DMS153 (cell line): ENCODE measurements at regions not wholly inside any gene's neighbourhood (a gene's known extent, or its start where the extent isn't known, plus 50 kb on each side); places are given as distances from the start of the nearest gene placed in this dataset.

Source experiments
- DNase-seq: peaks from one replicate; lab custom pipeline; 2025; lab: John Stamatoyannopoulos, UW

- DNase-seq, result no peak
Measured at GRCh38 chr12:105847068-105847467, 291.7 kb downstream of the NUAK1 start.

GRCh38 chr12:105848286-105848685 lies 290.5 kb downstream of the NUAK1 start:
- DNase-seq, result no peak

DNA sequence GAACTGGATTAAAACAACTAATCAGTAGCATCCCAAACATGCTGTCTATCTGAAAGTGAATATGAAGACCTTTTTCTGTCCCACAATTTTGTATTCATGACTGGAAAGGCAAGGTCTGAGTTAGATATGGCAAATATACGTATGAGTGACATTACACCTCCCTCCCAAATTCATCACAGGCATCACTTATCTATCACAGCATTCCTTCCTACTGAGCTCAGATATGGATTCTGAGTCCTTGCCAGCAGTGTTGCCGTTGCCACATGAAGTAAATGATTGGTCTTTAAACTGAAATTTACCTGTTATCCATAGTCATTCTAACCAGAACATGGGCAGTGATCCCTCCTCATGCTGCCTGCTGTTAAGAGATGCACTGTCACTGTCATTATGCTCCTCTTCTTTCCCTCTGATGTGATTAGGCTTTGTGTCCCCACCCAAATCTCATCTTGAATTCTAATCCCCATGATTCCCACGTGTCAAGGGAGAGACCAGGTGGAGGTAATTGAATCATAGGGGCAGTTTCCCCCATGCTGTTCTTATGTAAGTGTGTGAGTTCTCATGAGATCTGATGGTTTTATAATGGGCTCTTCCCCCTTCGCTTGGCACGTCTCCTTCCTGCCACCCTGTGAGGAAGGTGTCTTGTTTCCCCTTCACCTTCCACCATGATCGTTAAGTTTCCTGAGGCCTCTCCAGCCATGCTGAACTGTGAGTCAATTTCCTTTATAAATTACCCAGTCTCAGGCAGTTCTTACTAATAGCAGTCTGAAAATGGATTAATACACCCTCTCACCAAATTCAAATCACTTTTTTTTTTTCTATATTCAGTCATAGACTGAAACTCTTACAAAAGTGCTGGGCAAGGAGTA lies 288.4 kb downstream of the NUAK1 start:
- DNase-seq, result no peak

- DNase-seq, result no peak
Measured at GRCh38 chr12:105852496-105852895, 286.3 kb downstream of the NUAK1 start.

- no peak for DNase-seq
Measured at GRCh38 chr12:105852951-105853350, 285.8 kb downstream of the NUAK1 start.

DNA sequence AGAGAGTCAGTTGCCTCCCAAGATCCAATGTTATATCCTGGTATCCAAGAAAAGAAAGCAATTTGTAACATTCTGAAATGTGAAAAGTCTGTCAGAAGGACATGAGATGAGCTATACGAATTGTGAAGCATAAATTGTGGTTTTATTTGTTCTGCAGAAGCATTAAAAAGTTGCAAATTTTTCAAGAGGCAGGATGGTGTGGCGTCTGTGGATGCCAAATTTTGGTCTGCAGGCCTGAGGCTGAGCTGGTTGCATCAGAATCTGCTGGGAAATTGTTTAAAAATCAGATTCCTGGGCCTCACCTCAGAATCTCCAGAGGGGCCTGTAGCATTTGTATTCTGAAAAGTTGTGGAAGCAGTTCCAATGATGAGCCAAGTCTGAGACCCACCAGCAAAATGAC lies 284.7 kb downstream of the NUAK1 start:
- no peak for DNase-seq

GRCh38 chr12:105855361-105856047 lies 283.2 kb downstream of the NUAK1 start:
- DNase-seq, result no peak

DNA sequence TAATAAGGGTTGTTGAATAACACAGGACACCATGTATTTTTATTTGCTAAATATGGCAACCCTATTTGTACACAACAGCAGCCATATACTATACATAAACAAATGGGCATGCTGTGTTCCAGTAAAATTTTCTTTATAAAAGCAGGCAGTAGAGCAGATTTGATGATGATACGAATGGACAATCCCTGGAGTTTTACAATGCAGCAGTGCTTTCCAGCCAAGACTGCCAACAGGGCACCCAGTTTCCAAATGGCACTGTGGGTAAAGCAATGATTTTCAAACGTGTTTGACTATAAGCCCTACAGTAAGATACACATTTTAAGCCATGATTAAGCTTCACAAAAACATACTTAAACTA lies 282.7 kb downstream of the NUAK1 start:
- no peak for DNase-seq

DNA sequence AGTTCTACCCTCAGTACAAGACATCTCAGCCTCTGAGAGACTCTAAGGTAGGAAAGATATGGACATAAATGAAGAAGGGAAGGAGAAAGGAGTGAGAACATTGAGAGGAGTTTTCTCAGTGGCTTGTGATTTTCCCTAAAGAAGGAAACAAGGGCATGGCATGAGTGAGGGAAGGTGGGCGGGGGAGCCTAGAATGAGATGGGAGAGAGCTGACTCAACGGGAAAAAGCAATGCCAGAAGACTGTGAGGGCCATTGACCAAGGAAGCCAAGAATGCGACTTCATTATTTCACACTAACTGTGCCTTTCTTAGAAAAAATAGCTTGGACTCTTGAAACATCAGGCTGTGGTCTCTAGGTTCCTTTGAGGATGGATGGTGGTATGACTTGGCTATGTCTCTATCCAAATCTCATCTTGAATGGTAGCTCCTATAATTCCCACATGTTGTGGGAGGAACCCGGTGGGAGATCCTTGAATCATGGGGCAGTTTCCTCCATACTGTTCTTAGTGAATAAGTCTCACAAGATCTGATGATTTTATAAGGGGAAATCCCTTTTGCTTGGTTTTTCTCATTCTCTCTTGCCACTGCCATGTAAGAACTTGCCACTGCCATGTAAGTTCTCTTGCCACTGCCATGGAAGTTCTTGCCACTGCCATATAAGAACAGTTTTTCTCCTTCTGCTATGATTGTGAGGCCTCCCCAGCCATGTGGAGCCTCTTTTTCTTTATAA lies 279.6 kb downstream of the NUAK1 start:
- no peak for DNase-seq

DNA sequence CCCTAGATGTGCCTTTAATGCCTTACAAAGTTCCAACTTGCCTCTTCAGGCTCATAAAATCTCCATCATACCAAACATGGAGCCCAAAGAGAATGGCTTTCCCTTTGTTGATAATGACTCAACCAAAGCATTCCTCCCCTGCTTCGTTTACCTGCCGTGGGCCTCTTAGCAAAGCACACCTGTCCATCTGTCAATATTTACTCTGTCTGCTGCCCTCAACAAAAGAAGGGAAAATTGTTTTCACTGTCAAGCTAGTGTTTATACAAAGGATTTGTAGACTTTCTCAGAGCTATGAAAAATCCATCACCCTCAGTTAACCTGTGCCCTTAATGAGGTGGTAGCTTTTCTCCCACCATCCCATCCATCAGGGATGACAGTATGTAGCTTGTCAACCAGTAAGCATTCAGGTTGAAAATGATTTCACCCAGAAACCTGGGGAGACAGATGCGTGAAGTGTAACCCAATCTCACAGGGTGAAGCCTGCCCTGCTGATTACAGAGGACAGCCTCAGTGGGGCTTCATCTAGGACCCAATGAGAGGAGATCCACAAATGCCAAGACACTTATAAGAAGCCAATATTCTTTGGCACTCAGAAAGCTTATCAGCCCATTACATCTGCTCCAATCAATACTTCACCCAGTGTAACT lies 278.1 kb downstream of the NUAK1 start:
- peak; percentile 100 for DNase-seq

GRCh38 chr12:105861227-105861626 lies 277.5 kb downstream of the NUAK1 start:
- peak; percentile 96 for DNase-seq

- DNase-seq, result no peak
Measured at GRCh38 chr12:105862163-105862821, 276.5 kb downstream of the NUAK1 start.

DNA sequence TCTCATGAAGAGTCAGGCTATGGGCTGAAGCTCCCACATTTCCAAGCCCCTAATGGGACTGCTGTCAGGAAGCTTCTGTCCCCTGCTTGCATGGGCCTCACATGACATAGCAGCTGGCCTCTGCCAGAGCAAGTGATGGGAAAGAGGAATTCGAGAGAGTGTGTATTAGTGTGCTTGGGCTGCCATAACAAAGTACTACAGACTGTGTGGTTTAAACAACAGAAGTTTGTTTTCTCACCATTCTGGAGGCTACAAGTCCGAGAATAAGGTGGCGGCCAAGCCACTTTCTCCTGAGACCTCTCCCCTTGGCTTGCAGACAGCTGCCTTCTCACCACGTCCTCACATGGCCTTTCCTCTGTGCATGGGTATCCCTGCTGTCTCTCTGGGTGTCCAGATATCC lies 274.4 kb downstream of the NUAK1 start:
- no peak for DNase-seq

GRCh38 chr12:105864901-105865300 lies 273.9 kb downstream of the NUAK1 start:
- no peak for DNase-seq

GRCh38 chr12:105865886-105866285 lies 272.9 kb downstream of the NUAK1 start:
- DNase-seq, result no peak

- no peak for DNase-seq
Measured at GRCh38 chr12:105874121-105874520, 264.6 kb downstream of the NUAK1 start.

- no peak for DNase-seq
Measured at GRCh38 chr12:105876396-105876927, 262.3 kb downstream of the NUAK1 start.

GRCh38 chr12:105878964-105879363 lies 259.8 kb downstream of the NUAK1 start:
- DNase-seq, result no peak

- no peak for DNase-seq
Measured at GRCh38 chr12:105880824-105881388, 257.8 kb downstream of the NUAK1 start.

DNA sequence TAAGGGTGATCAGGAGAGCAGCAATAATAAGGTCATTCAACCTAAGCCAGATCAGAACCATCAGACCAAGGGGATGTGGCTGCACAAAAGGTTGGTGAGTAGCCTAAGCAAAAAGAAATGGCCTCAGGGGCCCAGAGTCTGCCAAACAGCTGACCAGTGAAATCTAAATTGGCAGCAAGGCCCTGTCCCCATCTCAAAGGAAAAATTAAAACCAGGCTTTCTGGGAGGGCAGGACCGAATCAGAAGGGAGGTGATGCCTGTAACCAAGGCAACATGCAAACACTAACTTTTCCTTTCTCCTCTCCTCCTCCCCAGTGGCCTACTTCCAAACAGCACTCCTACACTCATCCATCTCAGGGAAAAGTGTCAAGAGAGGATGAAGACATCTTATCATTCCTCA lies 256.4 kb downstream of the NUAK1 start:
- DNase-seq, result no peak

GRCh38 chr12:105887131-105887530 lies 251.6 kb downstream of the NUAK1 start:
- DNase-seq, result no peak
